Ishikawa (cell line): ENCODE measurements at regions not wholly inside any gene's neighbourhood (a gene's known extent, or its start where the extent isn't known, plus 50 kb on each side); places are given as distances from the start of the nearest gene placed in this dataset.

Experiments used
- CEBPB ChIP-seq: IDR thresholded peaks from 2 replicates; pipeline ENCODE4 v1.6.1; 2012
- CREB1 ChIP-seq: IDR thresholded peaks from 2 replicates; pipeline ENCODE4 v1.6.1; 2012; ENCODE audit warnings: low read depth
- EGR1 ChIP-seq: IDR thresholded peaks from 2 replicates; pipeline ENCODE4 v1.6.1; 2012
- EP300 ChIP-seq: IDR thresholded peaks from 2 replicates; pipeline ENCODE4 v1.6.1; 2012; ENCODE audit warnings: borderline replicate concordance
- FOXM1 ChIP-seq: IDR thresholded peaks from 2 replicates; pipeline ENCODE4 v1.6.1; 2012; ENCODE audit warnings: low read depth, borderline replicate concordance
- NFIC ChIP-seq: IDR thresholded peaks from 2 replicates; pipeline ENCODE4 v1.6.1; 2012
- RAD21 ChIP-seq: IDR thresholded peaks from 2 replicates; pipeline ENCODE4 v1.6.1; 2012; ENCODE audit warnings: low read depth
- TAF1 ChIP-seq: IDR thresholded peaks from 2 replicates; pipeline ENCODE4 v1.6.1; 2012; ENCODE audit warnings: low read depth, mild to moderate bottlenecking
- TCF12 ChIP-seq: IDR thresholded peaks from 2 replicates; pipeline ENCODE4 v1.6.1; 2012; ENCODE audit warnings: low read depth
- TEAD4 ChIP-seq: IDR thresholded peaks from 2 replicates; pipeline ENCODE4 v1.6.1; 2012
- USF1 ChIP-seq: IDR thresholded peaks from 2 replicates; pipeline ENCODE4 v1.6.1; 2012
- YY1 ChIP-seq: IDR thresholded peaks from 2 replicates; pipeline ENCODE4 v1.6.1; 2012; ENCODE audit warnings: low read depth
- ZBTB7A ChIP-seq: IDR thresholded peaks from 2 replicates; pipeline ENCODE4 v1.6.1; 2012; ENCODE audit warnings: low read depth
- TF ChIP-seq, protein P1 (sequence below): IDR thresholded peaks from 2 replicates; pipeline ENCODE4 v1.6.1; 2012; ENCODE audit warnings: low read depth, mild to moderate bottlenecking
- TF ChIP-seq, protein P2 (sequence below): IDR thresholded peaks from 2 replicates; pipeline ENCODE4 v1.6.1; 2012

DNA sequence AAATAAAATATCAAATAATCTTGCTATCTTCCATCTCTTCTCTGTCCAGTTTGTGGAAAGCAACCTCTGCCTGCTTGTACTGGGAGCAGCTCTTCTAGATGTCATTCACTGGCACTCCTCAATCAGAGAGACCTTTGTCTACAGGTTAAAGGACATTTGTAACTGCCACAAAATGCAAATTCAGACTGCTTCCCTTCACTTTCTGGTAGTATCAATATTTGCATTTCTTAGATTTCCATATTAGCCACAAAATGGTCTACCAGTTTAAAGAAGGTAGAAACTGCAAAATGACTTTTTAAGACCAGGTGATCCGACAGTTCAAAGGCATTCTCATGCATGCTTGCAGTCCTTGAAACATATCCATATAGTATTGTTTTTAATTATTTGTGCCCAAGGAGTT is 51.7 kb upstream of the RCN1 start:
- TF ChIP-seq, protein P1, sequence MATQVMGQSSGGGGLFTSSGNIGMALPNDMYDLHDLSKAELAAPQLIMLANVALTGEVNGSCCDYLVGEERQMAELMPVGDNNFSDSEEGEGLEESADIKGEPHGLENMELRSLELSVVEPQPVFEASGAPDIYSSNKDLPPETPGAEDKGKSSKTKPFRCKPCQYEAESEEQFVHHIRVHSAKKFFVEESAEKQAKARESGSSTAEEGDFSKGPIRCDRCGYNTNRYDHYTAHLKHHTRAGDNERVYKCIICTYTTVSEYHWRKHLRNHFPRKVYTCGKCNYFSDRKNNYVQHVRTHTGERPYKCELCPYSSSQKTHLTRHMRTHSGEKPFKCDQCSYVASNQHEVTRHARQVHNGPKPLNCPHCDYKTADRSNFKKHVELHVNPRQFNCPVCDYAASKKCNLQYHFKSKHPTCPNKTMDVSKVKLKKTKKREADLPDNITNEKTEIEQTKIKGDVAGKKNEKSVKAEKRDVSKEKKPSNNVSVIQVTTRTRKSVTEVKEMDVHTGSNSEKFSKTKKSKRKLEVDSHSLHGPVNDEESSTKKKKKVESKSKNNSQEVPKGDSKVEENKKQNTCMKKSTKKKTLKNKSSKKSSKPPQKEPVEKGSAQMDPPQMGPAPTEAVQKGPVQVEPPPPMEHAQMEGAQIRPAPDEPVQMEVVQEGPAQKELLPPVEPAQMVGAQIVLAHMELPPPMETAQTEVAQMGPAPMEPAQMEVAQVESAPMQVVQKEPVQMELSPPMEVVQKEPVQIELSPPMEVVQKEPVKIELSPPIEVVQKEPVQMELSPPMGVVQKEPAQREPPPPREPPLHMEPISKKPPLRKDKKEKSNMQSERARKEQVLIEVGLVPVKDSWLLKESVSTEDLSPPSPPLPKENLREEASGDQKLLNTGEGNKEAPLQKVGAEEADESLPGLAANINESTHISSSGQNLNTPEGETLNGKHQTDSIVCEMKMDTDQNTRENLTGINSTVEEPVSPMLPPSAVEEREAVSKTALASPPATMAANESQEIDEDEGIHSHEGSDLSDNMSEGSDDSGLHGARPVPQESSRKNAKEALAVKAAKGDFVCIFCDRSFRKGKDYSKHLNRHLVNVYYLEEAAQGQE, result no peak
- TF ChIP-seq RAD21 (no peak), EGR1 (no peak), CEBPB (no peak), USF1 (no peak), FOXM1 (no peak), TAF1 (no peak), TEAD4 (no peak), YY1 (no peak), EP300 (no peak), ZBTB7A (no peak)

DNA sequence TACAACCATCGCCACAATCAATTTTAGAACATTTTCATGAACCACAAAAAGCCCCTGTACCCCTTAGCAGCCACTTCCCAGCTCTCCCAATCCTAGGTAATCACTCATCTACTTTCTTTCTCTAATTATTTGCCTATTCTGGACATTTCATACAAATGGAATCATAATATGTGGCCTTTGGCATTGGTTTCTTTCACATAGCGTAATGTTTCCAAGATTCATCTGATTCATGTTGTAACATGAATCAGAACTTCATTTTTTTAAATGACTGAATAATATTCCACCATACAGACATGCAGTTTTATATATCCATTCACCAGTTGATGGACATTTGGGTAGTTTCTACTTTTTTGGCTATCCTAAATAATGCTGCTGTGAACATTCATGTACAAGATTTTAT is 56.2 kb upstream of the RCN1 start:
- TF ChIP-seq RAD21 (no peak), YY1 (no peak), EGR1 (no peak), TCF12 (no peak), EP300 (no peak), ZBTB7A (no peak), CEBPB (no peak), NFIC (no peak), USF1 (no peak), TEAD4 (no peak), CREB1 (no peak), FOXM1 (no peak), TAF1 (no peak)
- TF ChIP-seq, protein P2, sequence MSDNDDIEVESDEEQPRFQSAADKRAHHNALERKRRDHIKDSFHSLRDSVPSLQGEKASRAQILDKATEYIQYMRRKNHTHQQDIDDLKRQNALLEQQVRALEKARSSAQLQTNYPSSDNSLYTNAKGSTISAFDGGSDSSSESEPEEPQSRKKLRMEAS, result no peak
- TF ChIP-seq, protein P1, result no peak

DNA sequence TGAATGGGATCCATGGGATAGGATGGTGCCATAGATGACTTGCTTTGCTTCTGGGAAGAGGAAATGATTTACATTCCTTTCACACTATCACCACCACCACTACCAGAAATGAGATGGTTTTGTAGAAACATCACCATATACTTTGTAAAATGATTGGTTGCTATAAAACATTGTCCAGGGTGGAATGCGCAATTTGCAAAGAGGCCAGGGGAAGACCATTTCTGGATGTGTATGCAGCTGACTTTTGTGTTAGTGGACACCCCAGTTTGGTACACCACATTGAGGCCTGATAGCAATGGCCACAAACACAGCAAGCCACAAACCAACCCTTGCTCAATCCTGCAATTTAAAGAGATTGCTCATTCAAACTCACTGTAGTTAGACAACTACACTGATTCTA is 56.7 kb upstream of the RCN1 start:
- TF ChIP-seq, protein P2, result no peak
- TF ChIP-seq TCF12, result no peak
- no peak for TF ChIP-seq RAD21
- TF ChIP-seq USF1, result no peak
- TF ChIP-seq EP300, result no peak
- TF ChIP-seq CEBPB, result no peak
- TF ChIP-seq FOXM1, result no peak
- no peak for TF ChIP-seq ZBTB7A
- TF ChIP-seq TAF1, result no peak
- TF ChIP-seq, protein P1, result no peak
- TF ChIP-seq CREB1, result no peak
- no peak for TF ChIP-seq EGR1
- TF ChIP-seq TEAD4, result no peak
- no peak for TF ChIP-seq YY1
- TF ChIP-seq NFIC, result no peak

- TF ChIP-seq TCF12 (no peak), FOXM1 (no peak), NFIC (no peak), RAD21 (no peak), YY1 (no peak)
- TF ChIP-seq, protein P1, result no peak
Observed at GRCh38 chr11:32033491-32033890, 57.4 kb upstream of the RCN1 start.
